IMR-90 (cell line): ENCODE measurements at regions not wholly inside any gene's neighbourhood (a gene's known extent, or its start where the extent isn't known, plus 50 kb on each side); places are given as distances from the start of the nearest gene placed in this dataset.

Experiments
- ATAC-seq: fragments of 200-7000 bp; cut with Tn5 transposase; 2 replicates; pipeline ENCODE4 v1.9.1; 2020; ENCODE audit warnings: low read depth, mild to moderate bottlenecking, moderate library complexity
- BruUV-seq: library from RNA; stranded (reverse); fragments of 400-500 nt; replicated peaks from 2 replicates; lab custom pipeline; 2021; lab: Mats Ljungman, UMichigan
- CTCF ChIA-PET: fragments of 300-600 bp; formaldehyde crosslinking; extraction: SDS; loops from one replicate; lab custom pipeline; 2021; ENCODE audit warnings: antibody characterized with exemption; lab: Yijun Ruan, JAX
- POLR2A ChIA-PET: fragments of 300-600 bp; sonication (Branson Sonifier 250); formaldehyde crosslinking; loops from one replicate; lab custom pipeline; 2022; ENCODE audit warnings: antibody characterized with exemption; ENCODE audit not compliant: unreplicated experiment; lab: Charles Lee
- DNase-seq: peaks from one replicate; pipeline ENCODE4 v3.0.0; 2013
- H2AFZ ChIP-seq: replicated peaks from 2 replicates; pipeline ENCODE3; 2013; ENCODE audit warnings: low read length, mild to moderate bottlenecking; ENCODE audit not compliant: poor library complexity
- H2AK5ac ChIP-seq: 2 replicates; pipeline ENCODE4 v1.6.1; 2013; ENCODE audit warnings: low read depth, low read length, inconsistent platforms
- H2AK9ac ChIP-seq: replicated peaks from 2 replicates; pipeline ENCODE3; 2013; ENCODE audit warnings: mild to moderate bottlenecking, low read depth, low read length, moderate library complexity; ENCODE audit not compliant: poor library complexity
- H2BK120ac ChIP-seq: 2 replicates; pipeline ENCODE4 v1.6.1; 2013; ENCODE audit warnings: low read depth, low read length, inconsistent platforms
- H2BK15ac ChIP-seq: 3 replicates; pipeline ENCODE4 v1.6.1; 2013; ENCODE audit warnings: low read depth, low read length, inconsistent platforms
- H2BK20ac ChIP-seq: 2 replicates; pipeline ENCODE4 v1.6.1; 2013; ENCODE audit warnings: low read depth, mild to moderate bottlenecking, inconsistent platforms, low read length, moderate library complexity
- H2BK5ac ChIP-seq: 2 replicates; pipeline ENCODE4 v1.6.1; 2013; ENCODE audit warnings: mild to moderate bottlenecking, low read depth, low read length, inconsistent platforms; ENCODE audit not compliant: poor library complexity, severe bottlenecking
- H3K14ac ChIP-seq: replicated peaks from 2 replicates; pipeline ENCODE4 v1.6.1; 2013; ENCODE audit warnings: low read depth, low read length, inconsistent platforms
- H3K18ac ChIP-seq: 2 replicates; pipeline ENCODE4 v1.6.1; 2013; ENCODE audit warnings: low read depth, low read length, control low read depth
- H3K23ac ChIP-seq: 2 replicates; pipeline ENCODE4 v1.6.1; 2013; ENCODE audit warnings: low read depth, low read length, inconsistent platforms
- H3K27ac ChIP-seq: 2 replicates; pipeline ENCODE4 v1.5.1; 2013; ENCODE audit warnings: mild to moderate bottlenecking, control low read depth, low read length; ENCODE audit not compliant: insufficient read depth
- H3K27me3 ChIP-seq: 2 replicates; pipeline ENCODE4 v1.6.1; 2013; ENCODE audit warnings: low read length; ENCODE audit not compliant: control insufficient read depth, insufficient read depth
- H3K36me3 ChIP-seq: 2 replicates; pipeline ENCODE4 v1.6.1; 2013; ENCODE audit warnings: low read length, mixed read lengths; ENCODE audit not compliant: control insufficient read depth, insufficient read depth
- H3K4ac ChIP-seq: 2 replicates; pipeline ENCODE4 v1.6.1; 2013; ENCODE audit warnings: low read depth, low read length, inconsistent platforms
- H3K4me1 ChIP-seq: 2 replicates; pipeline ENCODE4 v1.6.1; 2013; ENCODE audit warnings: low read length, mixed read lengths; ENCODE audit not compliant: control insufficient read depth, insufficient read depth
- H3K4me2 ChIP-seq: 2 replicates; pipeline ENCODE4 v1.6.1; 2013; ENCODE audit warnings: low read depth, mild to moderate bottlenecking, control low read depth, low read length, moderate library complexity
- H3K4me3 ChIP-seq: 2 replicates; pipeline ENCODE4 v1.5.1; 2013; ENCODE audit warnings: low read depth, mild to moderate bottlenecking, control low read depth, low read length, moderate library complexity; ENCODE audit not compliant: insufficient read depth
- H3K56ac ChIP-seq: 2 replicates; pipeline ENCODE4 v1.6.1; 2013; ENCODE audit warnings: low read length, inconsistent platforms; ENCODE audit not compliant: insufficient read depth; ENCODE audit errors: extremely low read depth
- H3K79me1 ChIP-seq, 2 experiments: 2 replicates each; pipeline ENCODE4 v1.6.1; 2013; ENCODE audit warnings: low read length in 2 of 2, inconsistent platforms in 1 of 2, low read depth in 1 of 2
- H3K9ac ChIP-seq: 2 replicates; pipeline ENCODE4 v1.6.1; 2013; ENCODE audit warnings: low read depth, low read length, control low read depth
- H3K9me1 ChIP-seq: 2 replicates; pipeline ENCODE4 v1.6.1; 2013; ENCODE audit warnings: low read length, inconsistent platforms; ENCODE audit not compliant: insufficient read depth
- H3K9me3 ChIP-seq: 2 replicates; pipeline ENCODE4 v1.6.1; 2013; ENCODE audit warnings: low read length; ENCODE audit not compliant: control insufficient read depth, insufficient read depth
- H4K20me1 ChIP-seq: 2 replicates; pipeline ENCODE4 v1.6.1; 2013; ENCODE audit warnings: low read length, inconsistent platforms; ENCODE audit not compliant: insufficient read depth
- H4K5ac ChIP-seq: 2 replicates; pipeline ENCODE4 v1.6.1; 2013; ENCODE audit warnings: mild to moderate bottlenecking, low read depth, low read length, control low read depth
- H4K8ac ChIP-seq, 2 experiments: 2 replicates each; pipeline ENCODE4 v1.6.1; 2013; ENCODE audit warnings: low read depth in 2 of 2, low read length in 2 of 2, control low read depth in 1 of 2, inconsistent platforms in 1 of 2
- H4K91ac ChIP-seq: 2 replicates; pipeline ENCODE4 v1.6.1; 2013; ENCODE audit warnings: low read depth, low read length, inconsistent platforms; ENCODE audit not compliant: insufficient read depth
- BHLHE40 ChIP-seq: fragments of 150-350 bp; IDR thresholded peaks from 2 replicates; pipeline ENCODE4 v1.6.1; 2016; ENCODE audit warnings: mild to moderate bottlenecking, low read depth, low read length
- CEBPB ChIP-seq: IDR thresholded peaks from 2 replicates; pipeline ENCODE4 v1.6.1; 2012; ENCODE audit warnings: low read depth, low read length, improper control_type of control experiment
- CHD1 ChIP-seq: IDR thresholded peaks from 2 replicates; pipeline ENCODE4 v1.6.1; 2012; ENCODE audit warnings: low read depth, low read length, improper control_type of control experiment
- MAZ ChIP-seq: IDR thresholded peaks from 2 replicates; pipeline ENCODE4 v1.6.1; 2012; ENCODE audit warnings: low read depth, mild to moderate bottlenecking, low read length, improper control_type of control experiment, moderate library complexity, borderline replicate concordance
- MXI1 ChIP-seq: IDR thresholded peaks from 2 replicates; pipeline ENCODE4 v1.6.1; 2012; ENCODE audit warnings: low read depth, mild to moderate bottlenecking, low read length, moderate library complexity, borderline replicate concordance
- NFE2L2 ChIP-seq: fragments of 150-350 bp; IDR thresholded peaks from 2 replicates; pipeline ENCODE4 v1.6.1; 2016; ENCODE audit warnings: low read depth, mild to moderate bottlenecking, low read length
- POLR2A ChIP-seq: IDR thresholded peaks from 2 replicates; pipeline ENCODE4 v1.6.1; 2012; ENCODE audit warnings: mild to moderate bottlenecking, low read depth, low read length
- SMC3 ChIP-seq: fragments of 150-350 bp; IDR thresholded peaks from 2 replicates; pipeline ENCODE4 v1.6.1; 2016; ENCODE audit warnings: low read depth, mild to moderate bottlenecking, antibody characterized with exemption, low read length, moderate library complexity
- WGBS, 2 experiments: methylation state at CpG; one replicate each; pipeline versions ENCODE4 v1.1.5 to v1.1.7; 2013; ENCODE audit warnings: missing lambda C conversion rate in 2 of 2; ENCODE audit not compliant: insufficient read length in 1 of 2; ENCODE audit errors: extremely low coverage in 2 of 2; 5-methylcytosine and 5-hydroxymethylcytosine counted together
- dilution Hi-C: fragments of 300-500 bp; cut with HindIII; formaldehyde crosslinking; loops from one replicate; pipeline ENCODE4 v1.14.3; 2018; ENCODE audit warnings: low sequenced_read_pairs; ENCODE audit not compliant: unreplicated experiment
- in situ Hi-C: fragments of 300-500 bp; cut with MboI; formaldehyde crosslinking; loops from 3 replicates; pipeline ENCODE4 v1.14.3; 2019; ENCODE audit warnings: low sequenced_read_pairs, inconsistent platforms, mixed read lengths
- intact Hi-C: fragments of 100-400 bp; cut with micrococcal nuclease; formaldehyde crosslinking; loops from 2 replicates; pipeline ENCODE4 v1.10.0; 2022
- TF ChIP-seq, protein P1 (sequence below): fragments of 150-350 bp; IDR thresholded peaks from 2 replicates; pipeline ENCODE4 v1.6.1; 2016; ENCODE audit warnings: low read depth, mild to moderate bottlenecking, low read length, moderate library complexity, borderline replicate concordance
- TF ChIP-seq, protein P2 (sequence below): conservative IDR thresholded peaks from 2 replicates; pipeline ENCODE4 v1.5.1; 2012; ENCODE audit warnings: mild to moderate bottlenecking, low read depth, low read length, improper control_type of control experiment

DNA sequence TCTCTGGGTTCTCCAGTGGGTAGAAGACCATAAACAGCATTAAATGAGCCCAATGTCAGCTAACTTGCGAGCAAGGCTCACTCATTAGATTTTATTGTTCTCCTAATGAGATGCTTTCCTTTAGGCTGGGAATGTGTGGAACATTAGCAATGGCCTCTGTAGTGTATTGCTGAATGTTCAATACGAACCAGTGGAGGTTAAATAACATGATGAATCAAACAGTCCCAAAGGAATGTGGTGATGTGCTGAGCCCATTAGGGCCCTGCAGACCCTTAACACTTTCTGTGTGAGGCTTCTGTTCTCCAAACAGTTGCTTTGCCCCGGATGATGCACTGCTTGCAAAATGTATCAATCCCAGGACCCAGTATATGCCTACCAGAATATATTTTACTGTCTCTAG, 225.5 kb downstream of the ATG4C start:
- ATAC-seq: no peak
- in situ Hi-C loops: no loop called here

More for the DNA sequence above, 225.5 kb downstream of the ATG4C start:
- Histone ChIP-seq H3K4ac (no peak overlapping the region), H3K27ac (no peak overlapping the region), H4K91ac (no peak overlapping the region), H2BK20ac (no peak overlapping the region), H4K8ac (no peak overlapping the region), H2BK120ac (no peak overlapping the region), H3K27me3 (no peaks in the 10 kb centered on the region), H3K56ac (no peak overlapping the region), H4K5ac (no peak overlapping the region), H3K18ac (no peak overlapping the region), H3K36me3 (no peaks in the 10 kb centered on the region), H3K4me3 (no peak overlapping the region), H3K79me1 (no peaks in the 10 kb centered on the region), H3K9me1 (no peaks in the 10 kb centered on the region), H2BK5ac (no peak overlapping the region), H2AK9ac (no peak overlapping the region), H3K23ac (no peak overlapping the region), H2BK15ac (no peak overlapping the region), H3K4me1 (no peaks in the 10 kb centered on the region), H3K9ac (no peak overlapping the region), H2AK5ac (no peak overlapping the region), H3K9me3 (no peaks in the 10 kb centered on the region), H4K20me1 (no peaks in the 10 kb centered on the region), H2AFZ (no peak overlapping the region), H3K4me2 (no peak overlapping the region), H3K14ac (no peak overlapping the region)
- DNase-seq: no peak
- no TSS peak for BruUV-seq
- ChIA-PET CTCF (no interaction called here), POLR2A (no interaction called here)
- WGBS, 2 experiments: 40% methylated on average over 1 of the region's 3 CpGs; no CpG with 5 or more reads in 1 of the 2 experiments
- dilution Hi-C loops (no loop called here), intact Hi-C loops (no loop called here)
- TF ChIP-seq MXI1: no peak
- TF ChIP-seq CEBPB: no peak
- TF ChIP-seq POLR2A: no peak
- TF ChIP-seq CHD1: no peak
- TF ChIP-seq, protein P1, sequence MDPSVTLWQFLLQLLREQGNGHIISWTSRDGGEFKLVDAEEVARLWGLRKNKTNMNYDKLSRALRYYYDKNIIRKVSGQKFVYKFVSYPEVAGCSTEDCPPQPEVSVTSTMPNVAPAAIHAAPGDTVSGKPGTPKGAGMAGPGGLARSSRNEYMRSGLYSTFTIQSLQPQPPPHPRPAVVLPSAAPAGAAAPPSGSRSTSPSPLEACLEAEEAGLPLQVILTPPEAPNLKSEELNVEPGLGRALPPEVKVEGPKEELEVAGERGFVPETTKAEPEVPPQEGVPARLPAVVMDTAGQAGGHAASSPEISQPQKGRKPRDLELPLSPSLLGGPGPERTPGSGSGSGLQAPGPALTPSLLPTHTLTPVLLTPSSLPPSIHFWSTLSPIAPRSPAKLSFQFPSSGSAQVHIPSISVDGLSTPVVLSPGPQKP: no peak
- TF ChIP-seq BHLHE40: no peak
- TF ChIP-seq, protein P2, sequence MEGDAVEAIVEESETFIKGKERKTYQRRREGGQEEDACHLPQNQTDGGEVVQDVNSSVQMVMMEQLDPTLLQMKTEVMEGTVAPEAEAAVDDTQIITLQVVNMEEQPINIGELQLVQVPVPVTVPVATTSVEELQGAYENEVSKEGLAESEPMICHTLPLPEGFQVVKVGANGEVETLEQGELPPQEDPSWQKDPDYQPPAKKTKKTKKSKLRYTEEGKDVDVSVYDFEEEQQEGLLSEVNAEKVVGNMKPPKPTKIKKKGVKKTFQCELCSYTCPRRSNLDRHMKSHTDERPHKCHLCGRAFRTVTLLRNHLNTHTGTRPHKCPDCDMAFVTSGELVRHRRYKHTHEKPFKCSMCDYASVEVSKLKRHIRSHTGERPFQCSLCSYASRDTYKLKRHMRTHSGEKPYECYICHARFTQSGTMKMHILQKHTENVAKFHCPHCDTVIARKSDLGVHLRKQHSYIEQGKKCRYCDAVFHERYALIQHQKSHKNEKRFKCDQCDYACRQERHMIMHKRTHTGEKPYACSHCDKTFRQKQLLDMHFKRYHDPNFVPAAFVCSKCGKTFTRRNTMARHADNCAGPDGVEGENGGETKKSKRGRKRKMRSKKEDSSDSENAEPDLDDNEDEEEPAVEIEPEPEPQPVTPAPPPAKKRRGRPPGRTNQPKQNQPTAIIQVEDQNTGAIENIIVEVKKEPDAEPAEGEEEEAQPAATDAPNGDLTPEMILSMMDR: no peak
- TF ChIP-seq SMC3: no peak
- no peak for TF ChIP-seq MAZ
- TF ChIP-seq NFE2L2: no peak
